WTC11 (cell line): ENCODE measurements at regions not wholly inside any gene's neighbourhood (a gene's known extent, or its start where the extent isn't known, plus 50 kb on each side); places are given as distances from the start of the nearest gene placed in this dataset.

Source experiments
- ATAC-seq: fragments of 200-7000 bp; cut with Tn5 transposase; 2 replicates; pipeline ENCODE4 v1.10.0; 2021; ENCODE audit warnings: mild to moderate bottlenecking, moderate library complexity
- CTCF ChIA-PET: fragments of 300-600 bp; sonication (Branson Sonifier 250); formaldehyde crosslinking; loops from one replicate; lab custom pipeline; 2021; ENCODE audit warnings: antibody characterized with exemption; lab: Charles Lee
- POLR2A ChIA-PET: fragments of 350-600 bp; sonication (Branson Sonifier 250); formaldehyde crosslinking; loops from one replicate; lab custom pipeline; 2021; ENCODE audit warnings: antibody characterized with exemption; lab: Charles Lee
- DNase-seq: peaks from one replicate; pipeline ENCODE4 v3.0.0; 2021; ENCODE audit warnings: low spot score
- H3K27ac Mint-ChIP-seq: 2 replicates; pipeline ENCODE4 v1.8.0; 2021; ENCODE audit warnings: mixed read lengths
- H3K27me3 Mint-ChIP-seq: 2 replicates; pipeline ENCODE4 v1.8.0; 2021; ENCODE audit warnings: low read depth, mild to moderate bottlenecking, moderate library complexity, mixed read lengths
- H3K36me3 Mint-ChIP-seq: 2 replicates; pipeline ENCODE4 v1.8.0; 2021; ENCODE audit warnings: mixed read lengths
- H3K4me1 Mint-ChIP-seq: 2 replicates; pipeline ENCODE4 v1.8.0; 2022; ENCODE audit warnings: mixed read lengths
- H3K4me3 Mint-ChIP-seq: 2 replicates; pipeline ENCODE4 v1.8.0; 2021; ENCODE audit warnings: mild to moderate bottlenecking, moderate library complexity, mixed read lengths
- H3K9me3 Mint-ChIP-seq: 2 replicates; pipeline ENCODE4 v1.8.0; 2021; ENCODE audit warnings: mixed read lengths
- AFF4 ChIP-seq: sonication (generic); formaldehyde crosslinking; IDR thresholded peaks from 2 replicates; pipeline ENCODE4 v1.8.1; 2023; ENCODE audit warnings: mild to moderate bottlenecking, missing genetic modification reagents, borderline replicate concordance
- ARID4B ChIP-seq: sonication (generic); formaldehyde crosslinking; IDR thresholded peaks from 2 replicates; pipeline ENCODE4 v1.8.0; 2023; ENCODE audit warnings: missing genetic modification reagents, mild to moderate bottlenecking, borderline replicate concordance
- ATF1 ChIP-seq: sonication (generic); formaldehyde crosslinking; IDR thresholded peaks from 2 replicates; pipeline ENCODE4 v1.8.1; 2023; ENCODE audit warnings: mild to moderate bottlenecking, moderate library complexity, missing genetic modification reagents
- CREM ChIP-seq: sonication (generic); formaldehyde crosslinking; IDR thresholded peaks from 2 replicates; pipeline ENCODE4 v1.8.1; 2022; ENCODE audit warnings: mild to moderate bottlenecking, missing genetic modification reagents, moderate library complexity
- CTCF ChIP-seq: fragments of 200-600 bp; IDR thresholded peaks from 2 replicates; pipeline ENCODE4 v1.8.0; 2022; ENCODE audit warnings: antibody characterized with exemption
- ESRRA ChIP-seq: sonication (generic); formaldehyde crosslinking; IDR thresholded peaks from 2 replicates; pipeline ENCODE4 v1.8.1; 2022; ENCODE audit warnings: mild to moderate bottlenecking, missing genetic modification reagents, borderline replicate concordance
- GRHL2 ChIP-seq: fragments of 250-450 bp; sonication (Bioruptor Pico); IDR thresholded peaks from 2 replicates; pipeline ENCODE4 v1.8.0; 2022; ENCODE audit warnings: mild to moderate bottlenecking, moderate library complexity; ENCODE audit not compliant: insufficient replicate concordance, severe bottlenecking
- HMGA2 ChIP-seq: fragments of 250-450 bp; sonication (Bioruptor Pico); IDR thresholded peaks from 2 replicates; pipeline ENCODE4 v1.4.0; 2021; ENCODE audit warnings: mild to moderate bottlenecking, moderate library complexity
- NR1H2 ChIP-seq: sonication (generic); formaldehyde crosslinking; IDR thresholded peaks from 2 replicates; pipeline ENCODE4 v1.9.0; 2021; ENCODE audit warnings: mild to moderate bottlenecking, moderate library complexity, missing genetic modification reagents
- NR2C2 ChIP-seq: sonication (generic); formaldehyde crosslinking; IDR thresholded peaks from 2 replicates; pipeline ENCODE4 v1.8.0; 2022; ENCODE audit warnings: mild to moderate bottlenecking, missing genetic modification reagents
- OVOL2 ChIP-seq: fragments of 250-450 bp; sonication (Bioruptor Pico); IDR thresholded peaks from 2 replicates; pipeline ENCODE4 v1.9.0; 2021; ENCODE audit warnings: mild to moderate bottlenecking, borderline replicate concordance
- RELA ChIP-seq: sonication (generic); formaldehyde crosslinking; IDR thresholded peaks from 2 replicates; pipeline ENCODE4 v1.8.1; 2022; ENCODE audit warnings: missing genetic modification reagents, mild to moderate bottlenecking, borderline replicate concordance
- TCF7 ChIP-seq: sonication (generic); formaldehyde crosslinking; IDR thresholded peaks from 2 replicates; pipeline ENCODE4 v1.8.0; 2022; ENCODE audit warnings: mild to moderate bottlenecking, low read depth, missing genetic modification reagents, moderate library complexity
- TP53 ChIP-seq: sonication (generic); formaldehyde crosslinking; IDR thresholded peaks from 2 replicates; pipeline ENCODE4 v1.8.1; 2023; ENCODE audit warnings: mild to moderate bottlenecking, missing genetic modification reagents
- ZBTB21 ChIP-seq: sonication (generic); formaldehyde crosslinking; IDR thresholded peaks from 2 replicates; pipeline ENCODE4 v1.8.1; 2023; ENCODE audit warnings: mild to moderate bottlenecking, missing genetic modification reagents, borderline replicate concordance
- ZMAT4 ChIP-seq: fragments of 250-450 bp; sonication (Bioruptor Pico); IDR thresholded peaks from 2 replicates; pipeline ENCODE4 v1.9.0; 2021; ENCODE audit warnings: mild to moderate bottlenecking
- ZNF232 ChIP-seq: sonication (generic); formaldehyde crosslinking; IDR thresholded peaks from 2 replicates; pipeline ENCODE4 v1.8.0; 2022; ENCODE audit warnings: mild to moderate bottlenecking, missing genetic modification reagents
- ZNF263 ChIP-seq: sonication (generic); formaldehyde crosslinking; IDR thresholded peaks from 2 replicates; pipeline ENCODE4 v1.8.1; 2022; ENCODE audit warnings: low read depth, mild to moderate bottlenecking, moderate library complexity, missing genetic modification reagents

- no peak for TF ChIP-seq AFF4 (CRISPR knock-in tag)
- TF ChIP-seq RELA (CRISPR knock-in tag): no peak
- no peak for TF ChIP-seq TCF7 (CRISPR knock-in tag)
- TF ChIP-seq ZMAT4 (CRISPR knock-in tag): no peak
- no peak for TF ChIP-seq ZNF232 (CRISPR knock-in tag)
- no peak for TF ChIP-seq NR2C2
- no peak for TF ChIP-seq ZNF263 (CRISPR knock-in tag)
Measured at GRCh38 chr4:115515772-115516171, 402.4 kb upstream of the NDST4 start (continued).

GRCh38 chr4:115515366-115515765, 401.9 kb upstream of the NDST4 start:
- TF ChIP-seq ZNF232 (CRISPR knock-in tag) (no peak), OVOL2 (CRISPR knock-in tag) (no peak), CTCF (no peak), ATF1 (CRISPR knock-in tag) (no peak), ARID4B (CRISPR knock-in tag) (no peak), HMGA2 (CRISPR knock-in tag) (no peak), GRHL2 (no peak), CREM (CRISPR knock-in tag) (no peak), TP53 (CRISPR knock-in tag) (no peak), ESRRA (CRISPR knock-in tag) (no peak), NR1H2 (CRISPR knock-in tag) (no peak), ZBTB21 (CRISPR knock-in tag) (no peak)
- Mint-ChIP-seq H3K36me3 (no peaks in the 10 kb centered on the region), H3K9me3 (peaks cover 11% of the 10 kb centered on the region), H3K4me1 (peaks cover 4% of the 10 kb centered on the region; the same call in 1 of the 2 replicates), H3K27me3 (no peaks in the 10 kb centered on the region), H3K4me3 (no peak overlapping the region), H3K27ac (no peak overlapping the region)
- ChIA-PET CTCF (interaction anchor here (0.6 kb wide), 1 partner anchor 60 kb away, joined by 3 read pairs; no protein-coding TSS in a partner anchor), POLR2A (no interaction called here)
- ATAC-seq: no peak
- DNase-seq: no peak
